ENCODE measurements at regions not wholly inside any gene's neighbourhood (a gene's known extent, or its start where the extent isn't known, plus 50 kb on each side); places are given as distances from the start of the nearest gene placed in this dataset.

DNA sequence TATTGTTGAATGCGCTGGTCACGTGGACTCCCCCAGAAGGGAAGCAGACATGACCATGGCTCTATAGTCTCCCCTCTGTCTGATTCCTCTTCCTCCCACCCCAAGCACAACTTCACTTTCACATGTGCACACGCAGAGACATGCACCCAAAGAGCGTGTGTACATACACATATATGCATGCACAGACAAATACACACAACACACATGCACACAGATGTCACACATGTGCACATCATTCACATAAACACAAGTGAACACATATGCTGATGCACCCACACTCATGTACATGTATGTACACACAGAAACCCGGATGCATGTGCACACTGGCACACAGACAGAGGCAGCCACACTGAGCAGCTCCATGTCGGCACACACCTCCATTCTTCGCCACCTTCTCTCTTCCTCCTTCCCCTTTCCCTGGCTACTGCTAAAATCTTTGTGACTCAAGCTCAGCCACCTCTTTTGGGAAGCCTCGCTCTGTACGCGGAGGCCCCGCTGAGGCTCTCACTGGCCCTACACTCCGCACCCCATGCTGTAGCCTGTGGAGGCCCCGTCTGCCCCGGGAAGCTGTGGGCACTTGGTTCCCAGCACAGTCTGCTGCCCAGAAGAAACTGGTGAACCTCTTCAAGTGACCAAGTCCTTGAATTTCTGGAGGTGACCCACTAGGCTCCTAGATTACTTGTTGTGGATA lies 101.6 kb upstream of the TEX51 start:
- no peak for DNase-seq

DNA sequence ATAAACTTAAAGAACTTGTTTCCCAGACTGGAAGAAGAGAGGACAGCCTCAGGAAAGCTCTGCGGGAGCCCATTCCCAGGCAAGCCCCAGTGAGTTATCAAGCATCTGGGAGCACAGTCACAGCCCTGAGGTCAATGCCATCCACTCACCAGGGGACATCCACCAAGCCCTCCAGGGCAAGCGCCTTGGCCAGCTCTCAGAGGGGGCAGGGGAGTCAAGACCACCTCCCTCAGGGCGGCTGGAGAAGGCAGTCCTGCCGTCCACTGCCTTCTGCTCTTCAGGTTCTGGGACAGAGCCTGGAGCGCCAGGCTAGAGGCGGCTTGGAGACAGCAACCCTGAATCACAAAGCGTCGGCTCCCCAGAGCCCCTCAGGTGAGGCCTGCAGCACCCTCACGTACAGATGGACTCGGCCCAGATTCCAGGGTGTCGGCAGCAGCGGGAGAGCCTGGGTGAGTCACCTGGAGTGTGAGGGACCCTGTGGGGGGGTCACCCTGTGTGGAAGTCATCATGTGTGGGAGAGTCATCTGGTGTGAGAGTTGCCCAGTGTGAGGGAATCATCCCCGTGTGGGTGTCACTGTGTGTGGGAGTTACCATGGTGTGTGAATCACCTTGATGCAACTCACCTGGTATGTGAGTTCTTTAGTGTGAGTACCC lies 100.9 kb upstream of the TEX51 start:
- no peak for DNase-seq

DNA sequence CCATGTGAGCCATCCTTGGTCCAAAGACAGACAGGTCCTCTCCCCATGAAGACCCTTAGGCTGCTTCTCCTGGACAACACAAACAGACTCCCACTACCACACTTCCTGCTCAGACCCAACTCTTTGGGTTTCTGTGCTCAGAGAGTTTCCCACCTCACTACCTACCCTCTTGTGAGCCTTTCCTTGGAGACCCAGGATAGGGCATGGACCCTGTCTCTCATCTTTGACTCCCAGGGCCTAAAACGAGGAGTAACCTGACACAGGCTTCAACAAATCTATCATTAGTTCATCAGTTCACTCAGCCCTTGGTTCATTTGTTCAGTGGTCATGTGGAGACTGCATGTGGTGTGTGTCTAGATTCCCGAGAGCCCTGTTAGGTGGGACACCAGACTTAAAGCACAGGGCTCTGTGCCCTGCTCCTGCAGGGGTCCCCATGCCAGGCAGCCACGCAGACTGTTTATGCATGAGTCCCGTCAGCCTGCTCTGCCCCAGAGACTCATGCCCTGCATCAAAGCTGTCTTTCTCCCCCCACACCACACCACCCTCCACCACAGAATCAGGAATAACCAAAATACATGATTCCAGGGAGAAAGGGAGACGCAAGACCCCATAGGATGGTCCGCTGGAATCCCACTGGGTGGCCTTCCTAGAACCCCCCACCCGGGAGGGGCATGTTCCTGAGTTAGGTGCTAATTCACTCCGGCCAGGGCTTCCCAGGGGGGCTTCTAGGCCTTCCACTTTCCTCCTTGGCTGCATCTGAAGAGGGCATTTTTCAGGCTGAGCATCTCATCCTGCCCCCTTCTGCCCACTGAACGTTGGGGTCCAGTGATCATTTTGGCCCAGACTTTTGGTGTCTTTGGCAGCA lies 100.2 kb upstream of the TEX51 start:
- no peak for DNase-seq

DNA sequence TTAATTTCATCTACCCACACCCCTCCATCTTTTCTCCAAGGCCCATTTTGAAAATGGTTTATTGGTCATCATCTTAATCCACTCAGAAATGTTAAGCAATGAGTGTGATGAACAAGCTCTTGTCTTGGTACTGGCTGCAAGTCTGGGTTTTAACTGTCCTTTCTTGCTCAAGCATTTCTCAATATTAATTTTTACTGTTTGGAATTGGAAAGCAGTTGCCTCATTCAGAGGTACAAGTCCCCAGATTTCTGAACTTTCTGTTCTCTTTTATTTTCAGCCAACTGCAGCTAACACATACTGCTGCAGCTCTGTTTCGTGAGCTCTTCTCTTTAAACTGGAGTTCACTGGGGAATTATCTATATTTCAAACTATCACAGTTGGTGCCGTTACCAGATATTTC lies 99.4 kb upstream of the TEX51 start:
- no peak for DNase-seq

DNA sequence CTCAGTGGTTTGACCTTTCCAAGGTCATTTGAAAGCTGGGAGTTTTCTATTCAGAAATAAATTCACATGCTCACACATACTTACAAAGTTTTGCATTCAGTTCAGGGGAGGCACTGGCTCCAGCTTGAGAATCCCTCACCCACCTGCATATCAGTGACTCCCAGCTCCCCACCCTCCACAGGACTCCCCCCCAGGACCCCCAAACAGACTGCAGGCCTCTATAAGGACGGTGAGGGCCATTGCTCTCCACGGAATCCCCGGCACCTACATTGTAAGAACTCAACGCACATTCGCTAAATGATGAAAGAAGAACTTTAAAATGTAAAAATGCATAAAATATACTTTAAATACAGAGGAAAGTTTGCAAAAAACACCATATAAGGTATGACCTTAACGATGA lies 97.2 kb upstream of the TEX51 start:
- DNase-seq = no peak

DNA sequence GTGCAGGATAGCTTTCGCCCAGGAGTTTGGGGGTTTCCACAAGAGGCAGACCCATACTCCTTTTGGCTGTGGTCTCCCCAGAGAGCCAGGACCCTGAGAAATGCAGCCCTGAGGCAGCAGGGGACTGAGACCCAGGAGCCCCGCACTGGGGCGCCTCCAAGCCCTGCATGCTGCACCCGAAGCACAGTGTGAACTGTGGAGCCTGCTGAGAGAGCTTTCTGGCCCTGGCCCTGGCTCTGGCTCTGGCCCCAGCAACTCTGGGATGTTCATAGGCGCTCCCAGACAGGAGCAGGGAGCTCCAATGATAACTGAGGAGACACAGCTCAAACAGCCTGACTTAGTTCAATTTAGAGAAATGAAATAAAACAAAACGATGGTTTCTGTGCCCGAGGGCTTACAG lies 96.4 kb upstream of the TEX51 start:
- DNase-seq = no peak

DNA sequence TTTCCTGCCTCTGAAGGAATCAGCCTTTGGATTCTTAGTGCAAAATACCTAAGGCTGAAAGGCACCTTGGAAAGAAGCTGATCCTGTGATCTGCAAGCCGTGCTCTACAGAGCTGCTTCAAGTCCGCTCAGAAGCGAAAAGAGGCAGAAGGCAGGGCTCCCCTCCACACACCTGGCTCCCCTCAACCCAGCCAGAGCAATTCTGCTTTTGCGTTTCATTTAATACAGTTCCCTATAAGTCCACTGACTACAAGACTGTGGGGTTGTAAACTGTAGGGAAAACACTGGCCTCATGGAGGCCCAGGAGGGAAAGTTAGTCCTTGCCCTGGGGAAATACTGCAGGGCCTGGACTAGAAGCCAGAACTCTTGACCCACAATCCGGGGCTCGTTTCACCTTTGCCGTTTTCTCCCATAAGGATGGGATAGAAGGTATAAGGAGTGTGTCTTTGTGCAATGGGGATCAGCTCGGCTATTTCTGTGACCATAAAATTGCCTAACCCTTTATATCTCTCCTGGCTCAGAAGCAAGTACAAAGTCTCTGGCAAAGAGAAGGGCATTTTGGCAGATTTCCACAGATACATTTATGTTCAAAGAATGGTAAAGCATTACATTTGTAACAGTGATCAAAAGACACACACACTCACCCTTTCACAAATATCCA lies 95.8 kb upstream of the TEX51 start:
- no peak for DNase-seq

DNA sequence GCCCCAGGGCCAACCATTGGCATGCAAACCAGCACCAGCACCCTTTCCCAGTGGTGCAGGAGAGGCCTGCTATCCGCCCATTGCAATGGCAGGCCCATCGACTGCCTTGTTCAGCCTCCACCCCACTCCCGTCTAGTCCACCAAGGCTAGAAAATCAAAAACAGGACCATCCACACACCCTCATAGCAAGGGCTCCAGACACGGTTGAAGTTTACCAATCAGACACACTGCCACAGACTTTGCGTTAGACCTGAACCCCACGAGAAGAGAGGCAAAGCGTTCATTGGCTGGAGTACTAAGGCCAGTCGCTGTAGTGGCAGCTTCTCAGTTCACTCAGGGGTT lies 95.3 kb upstream of the TEX51 start:
- no peak for DNase-seq

DNA sequence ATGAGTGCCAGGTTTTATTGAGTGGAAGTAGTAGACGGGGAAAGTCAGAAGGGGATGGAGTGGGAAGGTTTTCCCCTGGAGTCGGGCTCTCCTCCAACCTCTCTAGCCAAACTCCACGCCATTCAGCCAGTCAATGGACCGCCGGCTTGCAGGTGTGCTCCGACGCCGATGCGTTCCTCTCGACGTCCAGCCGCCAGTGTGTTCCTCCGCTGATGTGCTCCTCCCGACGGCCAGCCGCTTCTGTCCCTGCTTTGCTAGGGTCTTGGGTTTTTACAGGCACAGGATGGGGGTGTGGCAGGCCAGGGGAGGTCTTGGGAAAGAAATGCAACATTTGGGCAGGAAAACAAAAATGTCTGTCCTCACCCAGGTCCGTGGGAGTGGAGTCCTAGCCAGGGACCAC lies 94.3 kb upstream of the TEX51 start:
- no peak for DNase-seq

DNA sequence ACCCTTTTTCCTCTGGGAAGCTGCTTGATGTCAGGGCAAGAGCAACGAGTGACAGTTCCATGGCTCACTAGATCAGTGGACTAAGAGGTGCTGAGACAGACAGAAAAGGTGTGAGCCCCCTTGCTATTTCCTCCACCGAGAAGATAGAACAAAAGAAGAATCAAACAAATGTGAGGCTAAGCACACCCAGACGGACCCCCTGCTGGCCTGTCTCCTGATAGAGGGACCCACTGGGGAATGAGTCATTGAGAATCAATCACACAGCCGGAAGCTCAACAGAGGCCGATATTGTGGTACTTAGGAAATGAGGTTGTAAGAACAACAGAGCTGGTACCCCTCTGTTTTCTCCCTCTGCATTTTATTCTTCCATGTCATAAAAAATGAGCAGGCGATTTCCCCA lies 89.8 kb upstream of the TEX51 start:
- no peak for DNase-seq

DNA sequence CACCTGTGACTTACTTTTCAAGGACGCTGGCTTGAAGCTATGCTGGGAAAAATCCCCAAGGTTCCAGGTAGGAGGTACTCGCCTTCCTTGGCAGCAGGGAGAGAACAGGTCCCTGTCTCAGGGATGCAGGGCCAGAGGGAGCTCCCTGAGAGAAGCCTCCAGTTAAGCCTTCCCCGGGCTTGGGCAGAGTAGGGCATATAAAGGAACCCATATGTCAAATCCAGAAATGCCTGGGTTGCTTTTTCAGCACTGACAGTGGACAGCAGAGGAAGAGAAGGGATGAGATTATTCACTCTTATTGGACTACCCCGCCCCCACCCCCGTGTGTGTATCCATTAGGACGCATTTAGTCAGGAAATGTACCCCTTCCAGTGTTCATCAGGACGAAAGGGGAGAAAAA lies 89.3 kb upstream of the TEX51 start:
- no peak for DNase-seq

DNA sequence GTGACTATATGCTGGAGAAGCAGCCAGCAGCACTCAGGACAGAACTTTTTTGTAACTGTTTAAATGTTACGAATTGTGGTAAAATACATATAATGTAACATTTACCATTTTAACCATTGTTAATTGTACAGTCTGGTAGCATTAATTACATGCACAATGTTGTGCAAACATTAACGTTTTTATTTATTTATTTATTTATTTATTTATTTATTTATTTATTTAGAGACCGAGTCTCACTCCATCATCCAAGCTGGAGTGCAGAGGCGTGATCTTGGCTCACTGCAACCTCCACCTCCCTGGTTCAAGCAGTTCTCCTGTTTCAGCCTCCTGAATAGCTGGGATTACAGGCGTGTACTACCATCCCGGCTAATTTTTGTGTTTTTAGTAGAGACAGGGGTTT lies 88.7 kb upstream of the TEX51 start:
- no peak for DNase-seq

DNA sequence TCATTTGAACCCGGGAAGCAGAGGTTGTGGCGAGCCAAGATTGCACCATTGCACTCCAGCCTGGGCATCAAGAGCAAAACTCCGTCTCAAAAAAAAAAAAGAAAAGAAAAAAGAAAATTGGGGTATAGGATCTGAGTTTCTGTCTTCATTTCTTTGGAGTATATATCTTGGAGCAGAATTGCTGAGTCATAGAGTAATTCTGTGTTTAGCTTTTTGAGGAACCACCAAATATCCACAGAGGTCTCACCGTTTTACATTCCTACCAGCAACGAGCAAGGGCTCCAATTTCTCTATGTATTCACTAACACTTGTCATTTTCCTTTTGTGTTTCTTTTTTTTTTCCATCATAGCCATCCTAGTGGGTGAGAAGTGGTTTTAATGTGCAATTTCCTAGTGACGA lies 87.6 kb upstream of the TEX51 start:
- DNase-seq = no peak

DNA sequence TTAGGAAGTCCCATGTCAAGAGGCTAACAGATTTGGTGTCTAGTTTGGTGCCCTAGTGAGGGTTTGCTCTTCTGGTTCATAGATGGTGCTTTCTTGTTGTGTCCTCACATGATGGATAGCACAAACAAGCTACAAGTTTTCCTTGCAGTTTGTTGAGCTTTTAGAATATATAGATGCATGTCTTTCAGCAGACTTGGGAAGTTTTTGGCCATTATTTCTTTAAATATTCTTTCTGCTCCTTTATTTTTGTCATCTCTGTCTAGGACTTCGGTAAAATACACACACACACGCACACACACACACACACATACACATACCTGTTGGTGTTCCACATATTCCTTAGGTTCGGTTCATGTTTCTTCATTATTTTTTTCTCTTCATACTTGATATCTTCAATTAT lies 81.5 kb upstream of the TEX51 start:
- no peak for DNase-seq

DNA sequence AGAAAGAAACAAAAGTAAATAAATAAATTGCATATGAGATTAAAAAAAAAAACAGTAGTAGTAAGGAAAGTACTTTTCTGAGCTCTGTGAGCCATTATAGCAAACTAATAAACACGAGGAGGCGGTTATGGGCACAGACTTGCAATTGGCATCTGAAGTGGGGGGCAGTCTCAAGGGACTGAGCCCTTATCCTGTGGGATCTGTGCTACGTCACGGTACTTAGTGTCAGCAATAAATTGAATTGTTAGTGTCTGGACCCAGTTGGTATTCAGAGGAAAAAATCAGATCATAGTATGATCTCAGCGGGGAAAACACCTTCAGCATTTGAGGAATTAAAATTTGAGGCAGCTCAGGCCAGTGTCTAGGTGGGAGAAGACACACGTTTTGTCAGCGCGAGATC lies 76.6 kb upstream of the TEX51 start:
- DNase-seq = no peak

DNA sequence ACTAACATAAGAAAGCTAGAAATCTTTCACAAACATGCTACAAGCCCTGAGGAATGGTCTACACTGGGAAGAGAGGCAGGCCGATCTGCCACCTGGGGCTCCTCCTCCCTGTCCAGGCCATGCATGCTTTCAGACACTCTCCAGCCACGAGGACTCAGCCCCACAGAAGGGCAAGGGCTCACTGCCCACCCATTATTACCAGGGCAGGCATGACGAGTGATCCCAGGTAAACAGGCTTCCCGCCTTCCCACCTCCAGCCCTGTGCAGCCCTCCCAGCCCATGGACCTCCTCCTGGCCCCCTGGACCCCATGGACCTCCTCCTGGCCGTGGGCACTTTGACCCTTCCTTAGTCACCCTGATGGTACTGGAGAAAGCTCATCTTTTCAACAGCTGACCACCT lies 75.8 kb upstream of the TEX51 start:
- no peak for DNase-seq

DNA sequence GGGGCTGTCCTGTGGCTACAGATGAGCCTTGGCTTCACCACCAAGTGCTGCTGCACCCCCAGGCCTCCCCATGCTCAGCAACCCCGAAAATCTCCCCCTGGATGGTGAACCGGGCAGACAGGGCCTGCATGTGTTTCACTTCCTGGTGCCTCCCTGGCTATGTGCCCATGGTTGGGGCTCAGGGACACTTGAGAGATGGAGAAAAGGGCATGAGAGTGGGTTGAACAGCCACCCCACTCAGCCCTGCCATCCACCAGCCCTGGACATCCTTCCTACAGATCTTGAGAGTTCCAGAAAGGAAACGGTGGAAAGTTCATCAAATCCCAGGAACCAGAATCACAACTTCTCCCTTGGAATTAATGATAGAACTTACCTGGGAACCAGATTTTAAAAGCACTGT lies 74.7 kb upstream of the TEX51 start:
- no peak for DNase-seq

DNA sequence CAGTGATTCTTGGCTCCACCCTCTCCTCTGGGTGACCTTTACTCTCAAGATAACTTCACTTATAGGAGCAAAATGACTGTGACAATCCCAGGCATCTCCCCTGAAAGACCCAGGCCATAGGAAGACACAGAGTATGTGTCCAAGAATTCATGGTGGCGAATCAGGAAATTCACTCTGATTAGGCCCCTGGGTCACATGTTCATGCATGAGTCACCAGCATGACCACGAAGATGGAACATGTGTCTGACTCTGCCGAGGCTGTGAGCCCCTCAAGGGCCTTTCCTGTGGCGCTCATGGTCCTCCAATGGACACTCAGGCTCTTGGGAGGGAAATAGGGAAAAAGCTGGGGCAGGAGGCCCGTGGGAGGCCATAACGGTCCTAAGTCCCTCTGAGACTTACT lies 74.0 kb upstream of the TEX51 start:
- no peak for DNase-seq

DNA sequence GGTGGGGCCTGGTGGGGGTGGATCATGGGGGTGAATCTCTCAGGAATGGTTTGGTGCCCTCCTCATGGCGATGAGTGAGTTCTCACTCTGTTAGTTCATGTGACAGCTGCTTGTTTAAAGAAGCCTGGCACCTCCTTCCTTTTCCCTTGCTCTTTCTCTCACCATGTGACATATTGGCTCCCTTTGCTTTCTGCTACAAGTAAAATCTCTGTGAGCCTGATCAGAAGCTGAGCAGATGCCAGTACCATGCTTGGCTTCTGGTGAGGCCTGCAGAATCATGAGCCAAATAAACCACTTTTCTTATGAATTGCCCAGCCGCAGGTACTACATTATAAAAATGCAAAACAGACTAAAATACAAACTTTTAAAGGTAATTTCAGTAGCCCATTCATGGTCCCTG lies 73.4 kb upstream of the TEX51 start:
- DNase-seq = no peak

DNA sequence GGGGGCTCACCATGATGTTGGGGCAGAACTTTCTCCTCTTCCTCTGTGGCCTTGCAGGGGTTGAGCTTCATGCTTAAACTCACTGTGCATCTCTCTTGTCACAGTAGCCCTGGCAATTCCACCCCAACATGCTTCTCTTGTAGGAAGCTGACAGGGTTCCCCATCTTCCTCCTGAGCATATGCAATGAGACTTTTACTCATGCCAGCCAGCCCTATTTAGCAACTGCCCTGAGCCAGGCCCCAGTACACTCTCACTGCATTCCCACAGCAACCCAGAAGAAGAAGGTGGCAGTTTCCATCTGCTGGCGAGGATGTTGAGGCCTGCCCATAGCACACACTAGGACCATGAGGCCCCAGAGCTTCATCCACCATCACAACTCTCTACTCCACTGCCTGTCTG lies 72.2 kb upstream of the TEX51 start:
- no peak for DNase-seq

DNA sequence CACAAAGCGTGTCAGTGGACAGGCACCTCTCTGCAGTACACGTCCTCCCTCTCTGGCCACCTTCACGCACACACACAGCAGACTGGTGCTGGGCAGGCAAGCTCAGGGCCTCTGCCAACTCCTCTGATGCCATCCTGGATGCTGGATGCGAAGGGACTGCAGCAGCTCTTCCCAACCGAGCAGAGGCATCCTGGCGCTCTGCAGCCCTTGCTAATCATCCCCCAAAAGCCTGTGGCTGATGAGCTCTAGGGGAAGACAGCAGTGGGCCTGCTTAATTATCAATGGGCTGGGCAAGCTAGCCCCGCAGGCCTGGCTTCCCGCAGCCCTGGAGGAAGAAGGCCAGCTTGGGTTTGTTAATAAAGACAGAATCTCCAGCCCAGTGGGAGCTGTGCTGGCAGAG lies 71.3 kb upstream of the TEX51 start:
- DNase-seq = no peak

DNA sequence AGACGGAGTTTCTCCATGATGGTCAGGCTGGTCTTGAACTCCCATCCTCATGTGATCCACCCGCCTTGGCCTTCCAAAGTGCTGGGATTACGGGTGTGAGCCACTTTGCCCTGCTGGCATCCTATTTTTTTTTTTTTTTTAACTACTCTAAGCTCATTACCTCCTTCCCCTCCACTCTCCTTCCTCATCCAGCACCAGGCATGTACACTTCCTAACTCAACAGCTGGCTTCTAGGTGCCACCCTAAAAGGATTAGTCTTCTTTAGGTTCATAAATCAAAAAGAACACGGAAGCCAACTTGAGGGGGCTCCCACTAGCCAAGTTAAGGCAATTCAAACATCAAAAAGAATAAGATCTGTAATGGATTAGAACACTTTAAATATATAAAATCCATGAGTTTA lies 70.6 kb upstream of the TEX51 start:
- no peak for DNase-seq

DNA sequence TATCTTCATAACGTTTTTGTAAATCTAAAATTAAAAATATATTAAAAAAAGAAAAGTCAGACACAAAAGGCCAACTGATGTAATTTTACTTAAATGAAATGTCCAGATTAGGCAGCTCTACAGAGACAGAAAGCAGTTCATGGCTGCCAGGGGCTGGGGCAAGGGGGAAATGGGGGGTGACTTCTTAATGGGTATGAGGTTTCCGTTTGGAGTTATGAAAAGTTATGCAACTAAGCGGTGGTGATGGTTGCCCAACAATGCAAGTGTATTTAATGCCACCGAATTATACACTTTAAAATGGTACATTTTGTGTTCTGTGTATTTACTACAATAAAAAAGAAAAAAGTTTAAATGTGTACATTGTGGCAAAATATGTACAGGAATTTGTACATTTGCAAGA lies 70.2 kb upstream of the TEX51 start:
- no peak for DNase-seq
